PC-3 (cell line): ENCODE measurements at regions not wholly inside any gene's neighbourhood (a gene's known extent, or its start where the extent isn't known, plus 50 kb on each side); places are given as distances from the start of the nearest gene placed in this dataset.

Experiments used
- ATAC-seq: fragments of 200-7000 bp; cut with Tn5 transposase; 2 replicates; pipeline ENCODE4 v1.9.1; 2020; ENCODE audit warnings: mild to moderate bottlenecking, moderate library complexity
- BruUV-seq: library from RNA; stranded (reverse); fragments of 400-500 nt; replicated peaks from 2 replicates; lab custom pipeline; 2021; lab: Mats Ljungman, UMichigan
- CTCF ChIA-PET: fragments of 300-600 bp; sonication (Branson Sonifier 250); formaldehyde crosslinking; loops from one replicate; lab custom pipeline; 2022; ENCODE audit warnings: antibody characterized with exemption; lab: Charles Lee
- POLR2A ChIA-PET: fragments of 300-600 bp; sonication (Branson Sonifier 250); formaldehyde crosslinking; loops from one replicate; lab custom pipeline; 2022; ENCODE audit warnings: antibody characterized with exemption; ENCODE audit not compliant: unreplicated experiment; lab: Charles Lee
- DNase-seq: peaks from one replicate; pipeline ENCODE4 v3.0.0-alpha.2; 2015
- H2AFZ ChIP-seq: fragments of 300-600 bp; sonication (generic); 2 replicates; pipeline ENCODE4 v1.6.0; 2016; ENCODE audit warnings: antibody characterized with exemption, low read length
- H3F3A ChIP-seq: fragments of 300-600 bp; sonication (generic); one replicate; pipeline ENCODE4 v1.6.0; 2017; ENCODE audit warnings: antibody characterized with exemption, low read length, control low read depth, mild to moderate bottlenecking; ENCODE audit not compliant: unreplicated experiment
- H3K27ac ChIP-seq: fragments of 300-600 bp; sonication (generic); 2 replicates; pipeline ENCODE4 v1.5.1; 2016; ENCODE audit warnings: mild to moderate bottlenecking, low read length
- H3K27me3 ChIP-seq: fragments of 300-600 bp; sonication (generic); 2 replicates; pipeline ENCODE4 v1.6.1; 2016; ENCODE audit warnings: low read length, mixed read lengths
- H3K36me3 ChIP-seq: fragments of 300-600 bp; sonication (generic); 2 replicates; pipeline ENCODE4 v1.6.1; 2016; ENCODE audit warnings: low read depth, mixed run types, low read length, mixed read lengths
- H3K4me1 ChIP-seq: fragments of 300-600 bp; sonication (generic); 2 replicates; pipeline ENCODE4 v1.5.1; 2016; ENCODE audit warnings: low read length; ENCODE audit not compliant: insufficient read depth
- H3K4me2 ChIP-seq: fragments of 300-600 bp; sonication (generic); 2 replicates; pipeline ENCODE4 v1.6.0; 2016; ENCODE audit warnings: low read length
- H3K4me3 ChIP-seq: fragments of 300-600 bp; sonication (generic); 2 replicates; pipeline ENCODE4 v1.5.1; 2016; ENCODE audit warnings: mild to moderate bottlenecking, low read length, mixed read lengths
- H3K79me2 ChIP-seq: fragments of 300-600 bp; sonication (generic); 2 replicates; pipeline ENCODE4 v1.6.1; 2017; ENCODE audit warnings: low read length, mixed read lengths
- H3K9ac ChIP-seq: fragments of 300-600 bp; sonication (generic); 2 replicates; pipeline ENCODE4 v1.6.0; 2016; ENCODE audit warnings: mild to moderate bottlenecking, low read length
- H3K9me2 ChIP-seq: fragments of 300-600 bp; sonication (generic); replicated peaks from 2 replicates; pipeline ENCODE4 v1.6.1; 2016; ENCODE audit warnings: mixed run types, low read length, mixed read lengths
- H3K9me3 ChIP-seq: fragments of 300-600 bp; sonication (generic); 2 replicates; pipeline ENCODE4 v1.6.1; 2016; ENCODE audit warnings: low read length, mixed read lengths
- H4K20me1 ChIP-seq: fragments of 300-600 bp; sonication (generic); 2 replicates; pipeline ENCODE4 v1.6.1; 2016; ENCODE audit warnings: low read length, mixed read lengths
- EZH2 ChIP-seq: fragments of 300-600 bp; sonication (generic); IDR thresholded peaks from one replicate; pipeline ENCODE4 v1.6.1; 2017; ENCODE audit warnings: antibody characterized with exemption, mild to moderate bottlenecking, low read length; ENCODE audit not compliant: unreplicated experiment
- EZH2phosphoT487 ChIP-seq: fragments of 300-600 bp; sonication (generic); IDR thresholded peaks from 2 replicates; pipeline ENCODE4 v1.6.1; 2018; ENCODE audit warnings: mild to moderate bottlenecking, antibody characterized with exemption, low read length, borderline replicate concordance
- intact Hi-C: fragments of 100-400 bp; cut with micrococcal nuclease; formaldehyde crosslinking; loops from 2 replicates; pipeline ENCODE4 v1.9.0; 2023
- TF ChIP-seq, protein P1 (sequence below): fragments of 300-600 bp; sonication (generic); conservative IDR thresholded peaks from 2 replicates; pipeline ENCODE4 v1.5.1; 2017; ENCODE audit warnings: antibody characterized with exemption, low read depth, mild to moderate bottlenecking, low read length

DNA sequence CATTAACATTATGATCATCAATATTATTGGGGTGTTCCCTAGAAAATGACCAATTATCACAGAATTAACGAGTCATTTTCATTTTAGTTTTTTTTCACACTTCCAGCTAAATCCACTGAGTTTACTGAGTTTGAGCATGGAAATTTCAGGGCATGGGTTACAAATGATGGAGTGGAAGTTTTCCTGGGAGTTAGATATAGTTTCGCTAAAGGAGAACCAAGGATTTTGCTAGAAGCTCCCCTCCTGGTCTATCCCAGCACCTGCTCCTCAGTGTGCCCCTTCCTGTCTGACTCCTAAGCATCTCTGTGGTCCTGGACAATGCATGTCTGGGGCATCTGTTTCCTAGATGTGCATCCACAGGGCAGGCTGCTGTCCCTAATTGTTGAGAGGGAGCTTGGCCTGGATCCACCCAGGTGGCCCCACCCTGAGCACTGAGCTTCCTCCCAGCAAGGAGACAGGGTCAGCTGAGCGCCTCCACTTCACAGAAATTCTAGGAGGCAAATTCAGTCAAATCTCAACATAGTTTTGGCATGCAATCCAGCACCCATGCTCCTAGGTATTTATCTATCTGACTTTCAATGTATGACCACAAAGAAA lies 102.3 kb upstream of the GOLGA6L6 start:
- H3F3A ChIP-seq, result no peaks in the 10 kb centered on the region
- peaks cover 4% of the 10 kb centered on the region; the same call in 1 of the 2 replicates for H3K27me3 ChIP-seq
- intact Hi-C loops, result no loop called here
- no peak overlapping the region for H2AFZ ChIP-seq
- TF ChIP-seq EZH2, result no peak
- TF ChIP-seq, protein P1, sequence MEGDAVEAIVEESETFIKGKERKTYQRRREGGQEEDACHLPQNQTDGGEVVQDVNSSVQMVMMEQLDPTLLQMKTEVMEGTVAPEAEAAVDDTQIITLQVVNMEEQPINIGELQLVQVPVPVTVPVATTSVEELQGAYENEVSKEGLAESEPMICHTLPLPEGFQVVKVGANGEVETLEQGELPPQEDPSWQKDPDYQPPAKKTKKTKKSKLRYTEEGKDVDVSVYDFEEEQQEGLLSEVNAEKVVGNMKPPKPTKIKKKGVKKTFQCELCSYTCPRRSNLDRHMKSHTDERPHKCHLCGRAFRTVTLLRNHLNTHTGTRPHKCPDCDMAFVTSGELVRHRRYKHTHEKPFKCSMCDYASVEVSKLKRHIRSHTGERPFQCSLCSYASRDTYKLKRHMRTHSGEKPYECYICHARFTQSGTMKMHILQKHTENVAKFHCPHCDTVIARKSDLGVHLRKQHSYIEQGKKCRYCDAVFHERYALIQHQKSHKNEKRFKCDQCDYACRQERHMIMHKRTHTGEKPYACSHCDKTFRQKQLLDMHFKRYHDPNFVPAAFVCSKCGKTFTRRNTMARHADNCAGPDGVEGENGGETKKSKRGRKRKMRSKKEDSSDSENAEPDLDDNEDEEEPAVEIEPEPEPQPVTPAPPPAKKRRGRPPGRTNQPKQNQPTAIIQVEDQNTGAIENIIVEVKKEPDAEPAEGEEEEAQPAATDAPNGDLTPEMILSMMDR, result no peak
- no peak for TF ChIP-seq EZH2phosphoT487
- 0 out of 2 replicates have a peak, but pooled peaks cover 5% of the 10 kb centered on the region for H3K9me3 ChIP-seq
- no peaks in the 10 kb centered on the region for H3K79me2 ChIP-seq
- H3K4me3 ChIP-seq, result no peak overlapping the region
- ChIA-PET POLR2A (no interaction called here), CTCF (no interaction called here)
- H3K27ac ChIP-seq, result no peak overlapping the region
- no peaks in the 10 kb centered on the region for H4K20me1 ChIP-seq
- H3K4me1 ChIP-seq, result no peaks in the 10 kb centered on the region
- no peak overlapping the region for H3K4me2 ChIP-seq
- no peaks in the 10 kb centered on the region for H3K36me3 ChIP-seq
- ATAC-seq (no peak), DNase-seq (no peak)
- BruUV-seq, result no TSS peak
- H3K9ac ChIP-seq, result no peak overlapping the region
- no peaks in the 10 kb centered on the region for H3K9me2 ChIP-seq

DNA sequence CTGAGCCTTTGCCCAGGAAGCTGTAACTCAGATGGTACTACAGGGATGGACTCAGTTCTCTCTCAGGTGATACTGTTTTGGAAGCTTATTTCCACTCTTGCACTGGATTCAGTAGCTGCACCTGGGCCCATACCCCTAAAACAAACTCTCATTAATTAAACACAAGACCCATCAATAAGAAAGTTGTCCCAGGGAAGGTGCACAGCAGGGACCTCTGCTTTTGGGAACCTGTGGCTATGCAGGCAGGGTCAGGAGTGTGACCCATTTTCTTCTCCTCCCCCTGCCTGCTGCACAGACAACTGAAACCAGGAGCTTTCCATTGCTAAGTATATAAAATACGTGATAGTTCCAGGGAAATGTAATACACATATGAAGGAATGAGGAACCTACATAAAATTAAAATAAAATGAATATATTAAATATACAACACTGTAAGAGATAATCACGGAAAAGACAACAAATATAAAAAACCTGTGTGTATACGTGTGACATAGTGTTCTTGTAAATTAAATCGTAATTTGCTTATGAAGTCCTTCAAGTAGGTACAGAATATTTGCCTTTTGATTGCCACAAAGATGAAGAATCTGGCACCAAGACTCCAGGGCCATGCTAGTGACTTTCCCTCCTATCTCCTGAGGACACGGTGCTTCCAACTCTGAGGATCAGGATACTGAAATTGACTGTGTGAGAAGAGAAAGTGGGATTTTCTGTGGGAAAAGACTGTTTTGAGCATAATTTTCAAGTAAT lies 101.6 kb upstream of the GOLGA6L6 start:
- no TSS peak for BruUV-seq
- H3K9me2 ChIP-seq, result no peaks in the 10 kb centered on the region
- H3K4me1 ChIP-seq, result no peaks in the 10 kb centered on the region
- CTCF ChIA-PET, result no interaction called here
- H3K36me3 ChIP-seq, result no peaks in the 10 kb centered on the region
- POLR2A ChIA-PET, result no interaction called here
- no peaks in the 10 kb centered on the region for H4K20me1 ChIP-seq
- no peak overlapping the region for H3K9ac ChIP-seq
- H3K79me2 ChIP-seq, result no peaks in the 10 kb centered on the region
- ATAC-seq, result no peak
- H3K4me2 ChIP-seq, result no peak overlapping the region
- intact Hi-C loops, result no loop called here
- no peak overlapping the region for H3K4me3 ChIP-seq
- DNase-seq, result no peak
- H2AFZ ChIP-seq, result no peak overlapping the region
- H3F3A ChIP-seq, result no peaks in the 10 kb centered on the region
- 0 out of 2 replicates have a peak, but pooled peaks cover 5% of the 10 kb centered on the region for H3K9me3 ChIP-seq
- no peak overlapping the region for H3K27ac ChIP-seq
- TF ChIP-seq EZH2phosphoT487 (no peak), EZH2 (no peak)
- TF ChIP-seq, protein P1, result no peak
- peaks cover 4% of the 10 kb centered on the region; the same call in 1 of the 2 replicates for H3K27me3 ChIP-seq
